H9 (cell line): ENCODE measurements at regions not wholly inside any gene's neighbourhood (a gene's known extent, or its start where the extent isn't known, plus 50 kb on each side); places are given as distances from the start of the nearest gene placed in this dataset.

Source experiments
- DNase-seq: peaks from one replicate; pipeline ENCODE4 v3.0.0-alpha.2; 2017
- H2AFZ ChIP-seq: one replicate; pipeline ENCODE4 v1.6.1; 2013; ENCODE audit warnings: mild to moderate bottlenecking, low read length, control low read depth, moderate library complexity
- H2AK5ac ChIP-seq: 2 replicates; pipeline ENCODE4 v1.6.1; 2013; ENCODE audit warnings: low read length, control low read depth, mixed read lengths; ENCODE audit not compliant: insufficient read length
- H2BK120ac ChIP-seq: one replicate; pipeline ENCODE4 v1.6.1; 2013; ENCODE audit warnings: low read depth, mild to moderate bottlenecking, low read length, control low read depth, inconsistent platforms; ENCODE audit not compliant: poor library complexity, severe bottlenecking
- H2BK12ac ChIP-seq: 2 replicates; pipeline ENCODE4 v1.6.1; 2013; ENCODE audit warnings: low read length, control low read depth, mixed read lengths, low read depth; ENCODE audit not compliant: insufficient read length
- H2BK15ac ChIP-seq: 2 replicates; pipeline ENCODE4 v1.6.1; 2013; ENCODE audit warnings: low read depth, low read length, control low read depth
- H2BK20ac ChIP-seq: one replicate; pipeline ENCODE4 v1.6.1; 2013; ENCODE audit warnings: low read depth, mild to moderate bottlenecking, low read length, control low read depth, inconsistent platforms; ENCODE audit not compliant: poor library complexity, severe bottlenecking
- H2BK5ac ChIP-seq: 2 replicates; pipeline ENCODE4 v1.6.1; 2013; ENCODE audit warnings: low read length, control low read depth, mixed read lengths; ENCODE audit not compliant: insufficient read length
- H3K14ac ChIP-seq: 2 replicates; pipeline ENCODE4 v1.6.1; 2013; ENCODE audit warnings: low read length, control low read depth; ENCODE audit not compliant: insufficient read depth
- H3K18ac ChIP-seq: 2 replicates; pipeline ENCODE4 v1.6.1; 2013; ENCODE audit warnings: low read depth, mild to moderate bottlenecking, mixed read lengths, low read length, control low read depth; ENCODE audit not compliant: insufficient read length
- H3K23ac ChIP-seq: 2 replicates; pipeline ENCODE4 v1.6.1; 2013; ENCODE audit warnings: low read length, control low read depth, mixed read lengths, low read depth; ENCODE audit not compliant: insufficient read length
- H3K23me2 ChIP-seq: 2 replicates; pipeline ENCODE4 v1.6.1; 2013; ENCODE audit warnings: low read depth, mild to moderate bottlenecking, mixed read lengths, low read length, control low read depth; ENCODE audit not compliant: insufficient read length, poor library complexity, severe bottlenecking
- H3K27ac ChIP-seq: 2 replicates; pipeline ENCODE4 v1.5.1; 2013; ENCODE audit warnings: low read length, control low read depth, mixed read lengths, low read depth; ENCODE audit not compliant: insufficient read length
- H3K27me3 ChIP-seq: 2 replicates; pipeline ENCODE4 v1.6.1; 2013; ENCODE audit warnings: low read length, control low read depth, inconsistent platforms; ENCODE audit not compliant: insufficient read depth
- H3K4ac ChIP-seq: 2 replicates; pipeline ENCODE4 v1.6.1; 2013; ENCODE audit warnings: low read depth, mild to moderate bottlenecking, control low read depth, inconsistent platforms, low read length, moderate library complexity
- H3K4me1 ChIP-seq: 2 replicates; pipeline ENCODE4 v1.6.1; 2013; ENCODE audit warnings: low read length, control low read depth, inconsistent platforms; ENCODE audit not compliant: insufficient read depth
- H3K4me2 ChIP-seq: 2 replicates; pipeline ENCODE4 v1.6.1; 2013; ENCODE audit warnings: low read length, control low read depth, mixed read lengths; ENCODE audit not compliant: insufficient read length, insufficient read depth
- H3K56ac ChIP-seq: 2 replicates; pipeline ENCODE4 v1.6.1; 2013; ENCODE audit warnings: low read depth, mild to moderate bottlenecking, mixed read lengths, low read length, control low read depth; ENCODE audit not compliant: insufficient read length
- H3K79me1 ChIP-seq: 2 replicates; pipeline ENCODE4 v1.6.1; 2013; ENCODE audit warnings: low read depth, mild to moderate bottlenecking, moderate library complexity, low read length, control low read depth, inconsistent platforms; ENCODE audit not compliant: insufficient read depth, poor library complexity, severe bottlenecking
- H3K79me2 ChIP-seq: 2 replicates; pipeline ENCODE4 v1.6.1; 2013; ENCODE audit warnings: low read length, control low read depth, inconsistent platforms; ENCODE audit not compliant: insufficient read depth
- H3K9ac ChIP-seq: 2 replicates; pipeline ENCODE4 v1.6.1; 2013; ENCODE audit warnings: low read length, control low read depth, mixed read lengths; ENCODE audit not compliant: insufficient read length; ENCODE audit errors: extremely low read depth
- H3K9me3 ChIP-seq: one replicate; pipeline ENCODE4 v1.6.1; 2013; ENCODE audit warnings: low read depth, low read length, inconsistent platforms; ENCODE audit not compliant: control insufficient read depth
- H3T11ph ChIP-seq: one replicate; pipeline ENCODE4 v1.6.1; 2013; ENCODE audit warnings: mild to moderate bottlenecking, low read length, control low read depth, inconsistent platforms
- H4K20me1 ChIP-seq: one replicate; pipeline ENCODE4 v1.6.1; 2013; ENCODE audit not compliant: control insufficient read depth, insufficient read length, insufficient read depth
- H4K5ac ChIP-seq: 2 replicates; pipeline ENCODE4 v1.6.1; 2013; ENCODE audit warnings: low read depth, mild to moderate bottlenecking, mixed read lengths, low read length, control low read depth; ENCODE audit not compliant: insufficient read length
- H4K8ac ChIP-seq: replicated peaks from 2 replicates; pipeline ENCODE4 v1.6.1; 2013; ENCODE audit warnings: low read length, control low read depth, mixed read lengths, low read depth; ENCODE audit not compliant: insufficient read length
- H4K91ac ChIP-seq: 2 replicates; pipeline ENCODE4 v1.6.1; 2013; ENCODE audit warnings: low read depth, mild to moderate bottlenecking, moderate library complexity, mixed read lengths, low read length, control low read depth; ENCODE audit not compliant: insufficient read length
- H3K27ac Mint-ChIP-seq, 3 experiments: 2 replicates in 2 of 3; 3 replicates in 1 of 3; pipeline ENCODE4 v1.8.0; 2020 to 2021; ENCODE audit warnings: mixed read lengths in 3 of 3, mild to moderate bottlenecking in 1 of 3, moderate library complexity in 1 of 3
- H3K27me3 Mint-ChIP-seq: 2 replicates; pipeline ENCODE4 v1.8.0; 2021; ENCODE audit warnings: low read depth, mild to moderate bottlenecking, moderate library complexity, mixed read lengths
- H3K36me3 Mint-ChIP-seq, 3 experiments: 2 replicates in 2 of 3; 3 replicates in 1 of 3; pipeline ENCODE4 v1.8.0; 2020 to 2021; ENCODE audit warnings: low read depth in 3 of 3, mixed read lengths in 3 of 3; ENCODE audit not compliant: insufficient read depth in 1 of 3
- H3K4me1 Mint-ChIP-seq, 2 experiments: 2 replicates each; pipeline ENCODE4 v1.8.0; 2020; ENCODE audit warnings: mixed read lengths in 2 of 2
- H3K4me3 Mint-ChIP-seq, 2 experiments: 2 replicates in 1 of 2; 3 replicates in 1 of 2; pipeline ENCODE4 v1.8.0; 2020 to 2021; ENCODE audit warnings: mild to moderate bottlenecking in 2 of 2, mixed read lengths in 2 of 2, moderate library complexity in 1 of 2
- H3K9me3 Mint-ChIP-seq, 2 experiments: 2 replicates in 1 of 2; 3 replicates in 1 of 2; pipeline ENCODE4 v1.8.0; 2020; ENCODE audit warnings: mild to moderate bottlenecking in 2 of 2, mixed read lengths in 2 of 2, moderate library complexity in 1 of 2
- CTCF ChIP-seq: fragments of 200-600 bp; sonication (generic); conservative IDR thresholded peaks from 3 replicates; pipeline ENCODE4 v1.8.0; 2021; ENCODE audit warnings: antibody characterized with exemption, mild to moderate bottlenecking

- no peak overlapping the region for H3K9ac ChIP-seq
- H3K23me2 ChIP-seq, result no peaks in the 10 kb centered on the region
- H3K18ac ChIP-seq, result no peak overlapping the region
- no peaks in the 10 kb centered on the region for H3K9me3 Mint-ChIP-seq
- H2BK120ac ChIP-seq, result no peak overlapping the region
- H3K9me3 ChIP-seq, result no peaks in the 10 kb centered on the region
- no peaks in the 10 kb centered on the region for H4K20me1 ChIP-seq
- H3K27me3 ChIP-seq, result no peaks in the 10 kb centered on the region
- no peak overlapping the region for H3K4me3 Mint-ChIP-seq
- no peak overlapping the region for H2AFZ ChIP-seq
- H4K5ac ChIP-seq, result no peak overlapping the region
- no peak overlapping the region for H3K4me2 ChIP-seq
- no peak overlapping the region for H3K23ac ChIP-seq
- no peak overlapping the region for H2BK5ac ChIP-seq
- no peak overlapping the region for H4K8ac ChIP-seq
- H3K79me2 ChIP-seq, result no peaks in the 10 kb centered on the region
- H2AK5ac ChIP-seq, result no peak overlapping the region
- H4K91ac ChIP-seq, result no peak overlapping the region
- H3K4me1 ChIP-seq, result no peaks in the 10 kb centered on the region
- no peak for DNase-seq
- H3T11ph ChIP-seq, result no peak overlapping the region
- no peak overlapping the region for H3K4ac ChIP-seq
- no peak overlapping the region for H3K56ac ChIP-seq
- H2BK15ac ChIP-seq, result no peak overlapping the region
- TF ChIP-seq CTCF, result no peak
- H3K79me1 ChIP-seq, result no peaks in the 10 kb centered on the region
- no peak overlapping the region for H2BK20ac ChIP-seq
- H3K27ac Mint-ChIP-seq, result no peak overlapping the region
- no peak overlapping the region for H3K14ac ChIP-seq
- no peaks in the 10 kb centered on the region for H3K27me3 Mint-ChIP-seq
- H3K4me1 Mint-ChIP-seq, result peaks cover 5% of the 10 kb centered on the region in 2 experiments; a peak in 3 of 4 replicates
- no peak overlapping the region for H3K27ac ChIP-seq
- no peak overlapping the region for H2BK12ac ChIP-seq
- no peaks in the 10 kb centered on the region for H3K36me3 Mint-ChIP-seq
These were observed 63.8 kb upstream of the PLEKHG7 start for GRCh38 chr12:92639017-92639416.
